ENCODE measurements at regions not wholly inside any gene's neighbourhood (a gene's known extent, or its start where the extent isn't known, plus 50 kb on each side); places are given as distances from the start of the nearest gene placed in this dataset.

GRCh38 chr3:109687626-109688025 lies 350.3 kb upstream of the DPPA4 start:
- TF ChIP-seq CTCF (conservative IDR thresholded peaks at IDR 0.05; ENCODE audit: low read depth, low read length) (no peak), EZH2 (IDR thresholded peaks at IDR 0.05; ENCODE audit: borderline replicate concordance, low read depth, low read length, poor library complexity, severe bottlenecking) (no peak)

Measured in A673 (cell line).